Thoracic aorta (tissue), 2 donors: ENCODE measurements at regions not wholly inside any gene's neighbourhood (a gene's known extent, or its start where the extent isn't known, plus 50 kb on each side); places are given as distances from the start of the nearest gene placed in this dataset.

ENCODE experiments used
- ATAC-seq: fragments of 150-250 bp; one replicate; pipeline ENCODE4 v1.8.0; 2017; ENCODE audit warnings: low read depth; ENCODE audit not compliant: insufficient number of reproducible peaks, low FRiP score
- DNase-seq: peaks from one replicate; pipeline ENCODE4 v3.0.0-alpha.2; 2020; ENCODE audit warnings: low spot score
- H3K27ac ChIP-seq, 2 donors: fragments of 200-600 bp; sonication (generic); 1 replicate in 1 of 2; 2 replicates in 1 of 2; pipeline ENCODE4 v1.5.1; 2016; ENCODE audit warnings: mild to moderate bottlenecking in 2 of 2, moderate library complexity in 2 of 2
- H3K27me3 ChIP-seq: fragments of 200-600 bp; sonication (generic); replicated peaks from 2 replicates; pipeline ENCODE4 v1.6.0; 2016; ENCODE audit warnings: mild to moderate bottlenecking; ENCODE audit not compliant: insufficient read depth
- H3K36me3 ChIP-seq: fragments of 200-600 bp; sonication (generic); one replicate; pipeline ENCODE4 v1.5.1; 2016
- H3K4me1 ChIP-seq, 2 donors: fragments of 200-600 bp; sonication (generic); 1 replicate in 1 of 2; 2 replicates in 1 of 2; pipeline versions ENCODE4 v1.5.1 to v1.6.0; 2016; ENCODE audit warnings: low read depth in 2 of 2, mild to moderate bottlenecking in 1 of 2; ENCODE audit not compliant: control insufficient read depth in 1 of 2
- H3K4me3 ChIP-seq: fragments of 200-600 bp; sonication (generic); 2 replicates; pipeline ENCODE4 v1.5.1; 2016; ENCODE audit warnings: mild to moderate bottlenecking
- H3K9me3 ChIP-seq: fragments of 200-600 bp; sonication (generic); 2 replicates; pipeline ENCODE4 v1.5.1; 2016
- TF ChIP-seq, protein P1 (sequence below): fragments of 200-600 bp; sonication (generic); IDR thresholded peaks from one replicate; pipeline ENCODE4 v1.5.1; 2019; ENCODE audit warnings: antibody characterized with exemption

- Histone ChIP-seq H3K27ac (no peak overlapping the region), H3K4me3 (no peak overlapping the region), H3K9me3 (no peaks in the 10 kb centered on the region), H3K27me3 (no peaks in the 10 kb centered on the region), H3K4me1 (no peaks in the 10 kb centered on the region), H3K36me3 (no peaks in the 10 kb centered on the region)
- no peak for DNase-seq
- TF ChIP-seq, protein P1, sequence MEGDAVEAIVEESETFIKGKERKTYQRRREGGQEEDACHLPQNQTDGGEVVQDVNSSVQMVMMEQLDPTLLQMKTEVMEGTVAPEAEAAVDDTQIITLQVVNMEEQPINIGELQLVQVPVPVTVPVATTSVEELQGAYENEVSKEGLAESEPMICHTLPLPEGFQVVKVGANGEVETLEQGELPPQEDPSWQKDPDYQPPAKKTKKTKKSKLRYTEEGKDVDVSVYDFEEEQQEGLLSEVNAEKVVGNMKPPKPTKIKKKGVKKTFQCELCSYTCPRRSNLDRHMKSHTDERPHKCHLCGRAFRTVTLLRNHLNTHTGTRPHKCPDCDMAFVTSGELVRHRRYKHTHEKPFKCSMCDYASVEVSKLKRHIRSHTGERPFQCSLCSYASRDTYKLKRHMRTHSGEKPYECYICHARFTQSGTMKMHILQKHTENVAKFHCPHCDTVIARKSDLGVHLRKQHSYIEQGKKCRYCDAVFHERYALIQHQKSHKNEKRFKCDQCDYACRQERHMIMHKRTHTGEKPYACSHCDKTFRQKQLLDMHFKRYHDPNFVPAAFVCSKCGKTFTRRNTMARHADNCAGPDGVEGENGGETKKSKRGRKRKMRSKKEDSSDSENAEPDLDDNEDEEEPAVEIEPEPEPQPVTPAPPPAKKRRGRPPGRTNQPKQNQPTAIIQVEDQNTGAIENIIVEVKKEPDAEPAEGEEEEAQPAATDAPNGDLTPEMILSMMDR: no peak
- ATAC-seq: no peak
Measured at GRCh38 chr16:61332461-61332860, 703.8 kb downstream of the CDH8 start.

GRCh38 chr16:61324044-61324443, 712.2 kb downstream of the CDH8 start:
- TF ChIP-seq, protein P1: no peak
- DNase-seq (no peak), ATAC-seq (no peak)
- Histone ChIP-seq H3K9me3 (no peaks in the 10 kb centered on the region), H3K4me1 (no peaks in the 10 kb centered on the region), H3K4me3 (no peak overlapping the region), H3K27me3 (no peaks in the 10 kb centered on the region), H3K27ac (no peak overlapping the region), H3K36me3 (no peaks in the 10 kb centered on the region)

GRCh38 chr16:61323456-61323855, 712.8 kb downstream of the CDH8 start:
- Histone ChIP-seq H3K9me3 (no peaks in the 10 kb centered on the region), H3K36me3 (no peaks in the 10 kb centered on the region), H3K27me3 (no peaks in the 10 kb centered on the region), H3K27ac (no peak overlapping the region), H3K4me1 (no peaks in the 10 kb centered on the region), H3K4me3 (no peak overlapping the region)
- DNase-seq: no peak
- ATAC-seq: no peak
- TF ChIP-seq, protein P1: no peak

DNA sequence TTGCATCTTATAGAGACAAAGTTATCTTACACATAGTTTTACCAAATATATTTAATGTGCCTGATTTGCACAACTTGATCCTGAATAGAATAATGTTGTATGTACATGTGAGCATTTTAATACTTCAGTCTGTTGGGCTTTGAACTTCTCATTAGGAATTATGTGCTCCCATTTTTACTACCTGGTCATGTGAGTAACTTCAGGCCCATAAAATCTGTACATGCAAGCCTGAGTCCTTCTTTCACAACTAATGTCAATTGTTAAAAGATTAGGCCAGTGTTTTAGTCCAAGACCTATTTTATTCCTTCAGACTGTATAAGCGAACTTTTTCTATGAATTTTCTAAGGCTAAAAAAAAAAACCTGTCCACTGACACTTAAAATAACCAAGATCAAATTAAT, 715.4 kb downstream of the CDH8 start:
- no peaks in the 10 kb centered on the region for H3K27me3 ChIP-seq
- no peak overlapping the region for H3K27ac ChIP-seq
- ATAC-seq: no peak
- no peak overlapping the region for H3K4me3 ChIP-seq
- no peaks in the 10 kb centered on the region for H3K9me3 ChIP-seq
- no peak for DNase-seq
- TF ChIP-seq, protein P1: no peak
- H3K4me1 ChIP-seq: no peaks in the 10 kb centered on the region
- no peaks in the 10 kb centered on the region for H3K36me3 ChIP-seq

GRCh38 chr16:61313931-61314330, 722.3 kb downstream of the CDH8 start:
- Histone ChIP-seq H3K4me1 (no peaks in the 10 kb centered on the region), H3K27me3 (no peaks in the 10 kb centered on the region), H3K27ac (no peak overlapping the region), H3K9me3 (no peaks in the 10 kb centered on the region), H3K4me3 (no peak overlapping the region), H3K36me3 (no peaks in the 10 kb centered on the region)
- ATAC-seq: no peak
- no peak for DNase-seq
- TF ChIP-seq, protein P1: no peak
